Suprapubic skin (tissue), 4 donors: ENCODE measurements at regions not wholly inside any gene's neighbourhood (a gene's known extent, or its start where the extent isn't known, plus 50 kb on each side); places are given as distances from the start of the nearest gene placed in this dataset.

ENCODE experiments used
- CTCF ChIP-seq, 2 donors: fragments of 200-600 bp in 1 of 2; fragments of 450-650 bp in 1 of 2; sonication (generic) in 1 of 2; IDR thresholded peaks; one replicate each; pipeline ENCODE4 v1.5.1; 2016 to 2019; ENCODE audit warnings: antibody characterized with exemption in 2 of 2, mild to moderate bottlenecking in 1 of 2, moderate library complexity in 1 of 2
- EP300 ChIP-seq: sonication (generic); formaldehyde crosslinking; IDR thresholded peaks from one replicate; pipeline ENCODE4 v1.6.1; 2017; ENCODE audit warnings: antibody characterized with exemption
- POLR2A ChIP-seq, 2 donors: fragments of 450-650 bp; IDR thresholded peaks; one replicate each; pipeline ENCODE4 v1.6.1; 2017; ENCODE audit warnings: antibody characterized with exemption in 2 of 2, mild to moderate bottlenecking in 2 of 2, moderate library complexity in 2 of 2
- POLR2AphosphoS5 ChIP-seq, 3 donors: sonication (generic); formaldehyde crosslinking; IDR thresholded peaks; one replicate each; pipeline ENCODE4 v1.6.1; 2017; ENCODE audit warnings: antibody characterized with exemption in 3 of 3

- TF ChIP-seq POLR2A (IDR thresholded peaks at IDR 0.05) = no peak
- no peak for TF ChIP-seq CTCF (IDR thresholded peaks at IDR 0.05)
- no peak for TF ChIP-seq EP300
- TF ChIP-seq POLR2AphosphoS5 (IDR thresholded peaks at IDR 0.05) = no peak
These were observed 202.1 kb downstream of the CDCA7 start for GRCh38 chr2:173556816-173557215.
